IMR-90 (cell line): ENCODE measurements at regions not wholly inside any gene's neighbourhood (a gene's known extent, or its start where the extent isn't known, plus 50 kb on each side); places are given as distances from the start of the nearest gene placed in this dataset.

Experiments
- ATAC-seq: fragments of 200-7000 bp; cut with Tn5 transposase; 2 replicates; pipeline ENCODE4 v1.9.1; 2020; ENCODE audit warnings: low read depth, mild to moderate bottlenecking, moderate library complexity
- BruUV-seq: library from RNA; stranded (reverse); fragments of 400-500 nt; replicated peaks from 2 replicates; lab custom pipeline; 2021; lab: Mats Ljungman, UMichigan
- CTCF ChIA-PET: fragments of 300-600 bp; formaldehyde crosslinking; extraction: SDS; loops from one replicate; lab custom pipeline; 2021; ENCODE audit warnings: antibody characterized with exemption; lab: Yijun Ruan, JAX
- POLR2A ChIA-PET: fragments of 300-600 bp; sonication (Branson Sonifier 250); formaldehyde crosslinking; loops from one replicate; lab custom pipeline; 2022; ENCODE audit warnings: antibody characterized with exemption; ENCODE audit not compliant: unreplicated experiment; lab: Charles Lee
- DNase-seq: peaks from one replicate; pipeline ENCODE4 v3.0.0; 2013
- H2AFZ ChIP-seq: replicated peaks from 2 replicates; pipeline ENCODE3; 2013; ENCODE audit warnings: low read length, mild to moderate bottlenecking; ENCODE audit not compliant: poor library complexity
- H2AK5ac ChIP-seq: 2 replicates; pipeline ENCODE4 v1.6.1; 2013; ENCODE audit warnings: low read depth, low read length, inconsistent platforms
- H2AK9ac ChIP-seq: replicated peaks from 2 replicates; pipeline ENCODE3; 2013; ENCODE audit warnings: mild to moderate bottlenecking, low read depth, low read length, moderate library complexity; ENCODE audit not compliant: poor library complexity
- H2BK120ac ChIP-seq: 2 replicates; pipeline ENCODE4 v1.6.1; 2013; ENCODE audit warnings: low read depth, low read length, inconsistent platforms
- H2BK15ac ChIP-seq: 3 replicates; pipeline ENCODE4 v1.6.1; 2013; ENCODE audit warnings: low read depth, low read length, inconsistent platforms
- H2BK20ac ChIP-seq: 2 replicates; pipeline ENCODE4 v1.6.1; 2013; ENCODE audit warnings: low read depth, mild to moderate bottlenecking, inconsistent platforms, low read length, moderate library complexity
- H2BK5ac ChIP-seq: 2 replicates; pipeline ENCODE4 v1.6.1; 2013; ENCODE audit warnings: mild to moderate bottlenecking, low read depth, low read length, inconsistent platforms; ENCODE audit not compliant: poor library complexity, severe bottlenecking
- H3K14ac ChIP-seq: replicated peaks from 2 replicates; pipeline ENCODE4 v1.6.1; 2013; ENCODE audit warnings: low read depth, low read length, inconsistent platforms
- H3K18ac ChIP-seq: 2 replicates; pipeline ENCODE4 v1.6.1; 2013; ENCODE audit warnings: low read depth, low read length, control low read depth
- H3K23ac ChIP-seq: 2 replicates; pipeline ENCODE4 v1.6.1; 2013; ENCODE audit warnings: low read depth, low read length, inconsistent platforms
- H3K27ac ChIP-seq: 2 replicates; pipeline ENCODE4 v1.5.1; 2013; ENCODE audit warnings: mild to moderate bottlenecking, control low read depth, low read length; ENCODE audit not compliant: insufficient read depth
- H3K27me3 ChIP-seq: 2 replicates; pipeline ENCODE4 v1.6.1; 2013; ENCODE audit warnings: low read length; ENCODE audit not compliant: control insufficient read depth, insufficient read depth
- H3K36me3 ChIP-seq: 2 replicates; pipeline ENCODE4 v1.6.1; 2013; ENCODE audit warnings: low read length, mixed read lengths; ENCODE audit not compliant: control insufficient read depth, insufficient read depth
- H3K4ac ChIP-seq: 2 replicates; pipeline ENCODE4 v1.6.1; 2013; ENCODE audit warnings: low read depth, low read length, inconsistent platforms
- H3K4me1 ChIP-seq: 2 replicates; pipeline ENCODE4 v1.6.1; 2013; ENCODE audit warnings: low read length, mixed read lengths; ENCODE audit not compliant: control insufficient read depth, insufficient read depth
- H3K4me2 ChIP-seq: 2 replicates; pipeline ENCODE4 v1.6.1; 2013; ENCODE audit warnings: low read depth, mild to moderate bottlenecking, control low read depth, low read length, moderate library complexity
- H3K4me3 ChIP-seq: 2 replicates; pipeline ENCODE4 v1.5.1; 2013; ENCODE audit warnings: low read depth, mild to moderate bottlenecking, control low read depth, low read length, moderate library complexity; ENCODE audit not compliant: insufficient read depth
- H3K56ac ChIP-seq: 2 replicates; pipeline ENCODE4 v1.6.1; 2013; ENCODE audit warnings: low read length, inconsistent platforms; ENCODE audit not compliant: insufficient read depth; ENCODE audit errors: extremely low read depth
- H3K79me1 ChIP-seq, 2 experiments: 2 replicates each; pipeline ENCODE4 v1.6.1; 2013; ENCODE audit warnings: low read length in 2 of 2, inconsistent platforms in 1 of 2, low read depth in 1 of 2
- H3K9ac ChIP-seq: 2 replicates; pipeline ENCODE4 v1.6.1; 2013; ENCODE audit warnings: low read depth, low read length, control low read depth
- H3K9me1 ChIP-seq: 2 replicates; pipeline ENCODE4 v1.6.1; 2013; ENCODE audit warnings: low read length, inconsistent platforms; ENCODE audit not compliant: insufficient read depth
- H3K9me3 ChIP-seq: 2 replicates; pipeline ENCODE4 v1.6.1; 2013; ENCODE audit warnings: low read length; ENCODE audit not compliant: control insufficient read depth, insufficient read depth
- H4K20me1 ChIP-seq: 2 replicates; pipeline ENCODE4 v1.6.1; 2013; ENCODE audit warnings: low read length, inconsistent platforms; ENCODE audit not compliant: insufficient read depth
- H4K5ac ChIP-seq: 2 replicates; pipeline ENCODE4 v1.6.1; 2013; ENCODE audit warnings: mild to moderate bottlenecking, low read depth, low read length, control low read depth
- H4K8ac ChIP-seq, 2 experiments: 2 replicates each; pipeline ENCODE4 v1.6.1; 2013; ENCODE audit warnings: low read depth in 2 of 2, low read length in 2 of 2, control low read depth in 1 of 2, inconsistent platforms in 1 of 2
- H4K91ac ChIP-seq: 2 replicates; pipeline ENCODE4 v1.6.1; 2013; ENCODE audit warnings: low read depth, low read length, inconsistent platforms; ENCODE audit not compliant: insufficient read depth
- BHLHE40 ChIP-seq: fragments of 150-350 bp; IDR thresholded peaks from 2 replicates; pipeline ENCODE4 v1.6.1; 2016; ENCODE audit warnings: mild to moderate bottlenecking, low read depth, low read length
- CEBPB ChIP-seq: IDR thresholded peaks from 2 replicates; pipeline ENCODE4 v1.6.1; 2012; ENCODE audit warnings: low read depth, low read length, improper control_type of control experiment
- CHD1 ChIP-seq: IDR thresholded peaks from 2 replicates; pipeline ENCODE4 v1.6.1; 2012; ENCODE audit warnings: low read depth, low read length, improper control_type of control experiment
- CTCF ChIP-seq: conservative IDR thresholded peaks from 2 replicates; pipeline ENCODE4 v1.5.1; 2012; ENCODE audit warnings: mild to moderate bottlenecking, low read depth, low read length, improper control_type of control experiment
- ELK1 ChIP-seq: fragments of 150-350 bp; IDR thresholded peaks from 2 replicates; pipeline ENCODE4 v1.6.1; 2016; ENCODE audit warnings: low read depth, mild to moderate bottlenecking, low read length, moderate library complexity, borderline replicate concordance
- FOS ChIP-seq: fragments of 150-350 bp; IDR thresholded peaks from 2 replicates; pipeline ENCODE4 v1.6.1; 2016; ENCODE audit warnings: low read depth, low read length
- MAFK ChIP-seq: IDR thresholded peaks from 2 replicates; pipeline ENCODE4 v1.6.1; 2012; ENCODE audit warnings: low read depth, low read length, improper control_type of control experiment
- MAZ ChIP-seq: IDR thresholded peaks from 2 replicates; pipeline ENCODE4 v1.6.1; 2012; ENCODE audit warnings: low read depth, mild to moderate bottlenecking, low read length, improper control_type of control experiment, moderate library complexity, borderline replicate concordance
- MXI1 ChIP-seq: IDR thresholded peaks from 2 replicates; pipeline ENCODE4 v1.6.1; 2012; ENCODE audit warnings: low read depth, mild to moderate bottlenecking, low read length, moderate library complexity, borderline replicate concordance
- NFE2L2 ChIP-seq: fragments of 150-350 bp; IDR thresholded peaks from 2 replicates; pipeline ENCODE4 v1.6.1; 2016; ENCODE audit warnings: low read depth, mild to moderate bottlenecking, low read length
- POLR2A ChIP-seq: IDR thresholded peaks from 2 replicates; pipeline ENCODE4 v1.6.1; 2012; ENCODE audit warnings: mild to moderate bottlenecking, low read depth, low read length
- RAD21 ChIP-seq: IDR thresholded peaks from 2 replicates; pipeline ENCODE4 v1.6.1; 2012; ENCODE audit warnings: low read length, improper control_type of control experiment
- RCOR1 ChIP-seq: IDR thresholded peaks from 2 replicates; pipeline ENCODE4 v1.6.1; 2012; ENCODE audit warnings: mild to moderate bottlenecking, low read length, improper control_type of control experiment; ENCODE audit not compliant: insufficient replicate concordance
- RFX5 ChIP-seq: IDR thresholded peaks from 2 replicates; pipeline ENCODE4 v1.8.0; 2012; ENCODE audit warnings: low read depth, mild to moderate bottlenecking, low read length, moderate library complexity
- SMC3 ChIP-seq: fragments of 150-350 bp; IDR thresholded peaks from 2 replicates; pipeline ENCODE4 v1.6.1; 2016; ENCODE audit warnings: low read depth, mild to moderate bottlenecking, antibody characterized with exemption, low read length, moderate library complexity
- USF2 ChIP-seq: fragments of 150-350 bp; IDR thresholded peaks from 2 replicates; pipeline ENCODE4 v1.6.1; 2017; ENCODE audit warnings: mild to moderate bottlenecking, antibody characterized with exemption, low read length, low read depth
- WGBS, 2 experiments: methylation state at CpG; one replicate each; pipeline versions ENCODE4 v1.1.5 to v1.1.7; 2013; ENCODE audit warnings: missing lambda C conversion rate in 2 of 2; ENCODE audit not compliant: insufficient read length in 1 of 2; ENCODE audit errors: extremely low coverage in 2 of 2; 5-methylcytosine and 5-hydroxymethylcytosine counted together
- dilution Hi-C: fragments of 300-500 bp; cut with HindIII; formaldehyde crosslinking; loops from one replicate; pipeline ENCODE4 v1.14.3; 2018; ENCODE audit warnings: low sequenced_read_pairs; ENCODE audit not compliant: unreplicated experiment
- in situ Hi-C: fragments of 300-500 bp; cut with MboI; formaldehyde crosslinking; loops from 3 replicates; pipeline ENCODE4 v1.14.3; 2019; ENCODE audit warnings: low sequenced_read_pairs, inconsistent platforms, mixed read lengths
- intact Hi-C: fragments of 100-400 bp; cut with micrococcal nuclease; formaldehyde crosslinking; loops from 2 replicates; pipeline ENCODE4 v1.10.0; 2022

GRCh38 chr11:33642461-33643166 is 58.0 kb downstream of the C11orf91 start:
- no peak overlapping the region for H2BK20ac ChIP-seq
- no peaks in the 10 kb centered on the region for H3K27me3 ChIP-seq
- POLR2A ChIA-PET = no interaction called here
- no peak overlapping the region for H2BK120ac ChIP-seq
- H4K5ac ChIP-seq = no peak overlapping the region
- DNase-seq = no peak
- no peak overlapping the region for H2AFZ ChIP-seq
- no peak overlapping the region for H2BK5ac ChIP-seq
- H4K20me1 ChIP-seq = no peaks in the 10 kb centered on the region; the same call in 1 of the 2 replicates
- no peak overlapping the region for H2AK9ac ChIP-seq
- no peak overlapping the region for H3K4ac ChIP-seq
- 0 out of 4 replicates have a peak, but pooled peaks cover 0 to 3% of the 10 kb centered on the region in 2 experiments for H3K79me1 ChIP-seq
- H3K4me2 ChIP-seq = no peak overlapping the region
- in situ Hi-C loops = no loop called here
- no peak overlapping the region for H3K27ac ChIP-seq
- no peak overlapping the region for H3K23ac ChIP-seq
- no TSS peak for BruUV-seq
- H2BK15ac ChIP-seq = no peak overlapping the region
- H3K56ac ChIP-seq = no peak overlapping the region
- WGBS, 2 experiments = 100% methylated on average over 3 of the region's 8 CpGs; no CpG with 5 or more reads in 1 of the 2 experiments
- no peak for ATAC-seq
- CTCF ChIA-PET = no interaction called here
- H3K9me3 ChIP-seq = no peaks in the 10 kb centered on the region
- no peak overlapping the region for H4K8ac ChIP-seq
- H3K9ac ChIP-seq = no peak overlapping the region
- H4K91ac ChIP-seq = no peak overlapping the region
- no peak overlapping the region for H3K14ac ChIP-seq
- H3K4me3 ChIP-seq = no peak overlapping the region
- intact Hi-C loops = no loop called here
- dilution Hi-C loops = no loop called here
- TF ChIP-seq RFX5 = no peak
- no peak for TF ChIP-seq MAFK
- no peak for TF ChIP-seq RAD21
- TF ChIP-seq FOS = no peak
- TF ChIP-seq MAZ = no peak
- no peak for TF ChIP-seq BHLHE40
- TF ChIP-seq CEBPB = no peak
- TF ChIP-seq RCOR1 = no peak
- TF ChIP-seq NFE2L2 = no peak
- TF ChIP-seq MXI1 = no peak
- TF ChIP-seq CTCF = no peak
- no peak for TF ChIP-seq SMC3
- no peak for TF ChIP-seq ELK1
- TF ChIP-seq USF2 = no peak
- no peak for TF ChIP-seq CHD1
- no peak for TF ChIP-seq POLR2A
- peaks cover 4% of the 10 kb centered on the region for H3K4me1 ChIP-seq
- H3K18ac ChIP-seq = no peak overlapping the region
- H2AK5ac ChIP-seq = no peak overlapping the region
- H3K36me3 ChIP-seq = no peaks in the 10 kb centered on the region
- H3K9me1 ChIP-seq = peaks cover 20% of the 10 kb centered on the region
